SK-N-SH treated with all-trans-retinoic acid at 6 μM for 48 hours (cell line): ENCODE measurements at regions not wholly inside any gene's neighbourhood (a gene's known extent, or its start where the extent isn't known, plus 50 kb on each side); places are given as distances from the start of the nearest gene placed in this dataset.

Source experiments
- ARNTL ChIP-seq: fragments of 450-650 bp; formaldehyde crosslinking; IDR thresholded peaks from 2 replicates; pipeline ENCODE4 v1.5.0; 2020; ENCODE audit warnings: low read depth, mild to moderate bottlenecking, moderate library complexity, borderline replicate concordance
- CREB5 ChIP-seq: fragments of 250-450 bp; sonication (Bioruptor Pico); IDR thresholded peaks from 2 replicates; pipeline ENCODE4 v1.5.1; 2020; ENCODE audit warnings: low read depth, mild to moderate bottlenecking, moderate library complexity
- CSDC2 ChIP-seq: fragments of 250-450 bp; sonication (Bioruptor Pico); IDR thresholded peaks from 2 replicates; pipeline ENCODE4 v1.5.0; 2020; ENCODE audit warnings: mild to moderate bottlenecking, moderate library complexity
- CSRNP3 ChIP-seq: fragments of 250-450 bp; sonication (Bioruptor Pico); IDR thresholded peaks from 2 replicates; pipeline ENCODE4 v1.5.1; 2021; ENCODE audit warnings: mild to moderate bottlenecking, moderate library complexity
- ISL1 ChIP-seq: fragments of 250-450 bp; sonication (Bioruptor Pico); IDR thresholded peaks from 2 replicates; pipeline ENCODE4 v2.1.2; 2022; ENCODE audit warnings: mild to moderate bottlenecking, moderate library complexity
- PPARA ChIP-seq: fragments of 250-450 bp; sonication (Bioruptor Pico); IDR thresholded peaks from 2 replicates; pipeline ENCODE4 v1.5.0; 2020; ENCODE audit warnings: mild to moderate bottlenecking, borderline replicate concordance
- TSHZ2 ChIP-seq: fragments of 250-450 bp; sonication (Bioruptor Pico); IDR thresholded peaks from 2 replicates; pipeline ENCODE4 v1.5.0; 2020; ENCODE audit warnings: mild to moderate bottlenecking, moderate library complexity
- ZC3H10 ChIP-seq: fragments of 250-450 bp; sonication (Bioruptor Pico); IDR thresholded peaks from 2 replicates; pipeline ENCODE4 v1.5.1; 2021; ENCODE audit warnings: mild to moderate bottlenecking, moderate library complexity
- ZFP3 ChIP-seq: fragments of 250-450 bp; sonication (Bioruptor Pico); IDR thresholded peaks from 2 replicates; pipeline ENCODE4 v1.5.0; 2020; ENCODE audit warnings: mild to moderate bottlenecking, moderate library complexity
- ZNF565 ChIP-seq: fragments of 450-650 bp; formaldehyde crosslinking; conservative IDR thresholded peaks from 2 replicates; pipeline ENCODE4 v1.5.0; 2020; ENCODE audit warnings: low read depth, mild to moderate bottlenecking, moderate library complexity
- ZNF70 ChIP-seq: fragments of 450-650 bp; formaldehyde crosslinking; IDR thresholded peaks from 2 replicates; pipeline ENCODE4 v1.5.0; 2020; ENCODE audit warnings: mild to moderate bottlenecking, moderate library complexity
- TF ChIP-seq, protein P1 (sequence below): fragments of 250-450 bp; sonication (Bioruptor Pico); IDR thresholded peaks from 2 replicates; pipeline ENCODE4 v1.8.0; 2020; ENCODE audit warnings: mild to moderate bottlenecking, moderate library complexity, borderline replicate concordance

DNA sequence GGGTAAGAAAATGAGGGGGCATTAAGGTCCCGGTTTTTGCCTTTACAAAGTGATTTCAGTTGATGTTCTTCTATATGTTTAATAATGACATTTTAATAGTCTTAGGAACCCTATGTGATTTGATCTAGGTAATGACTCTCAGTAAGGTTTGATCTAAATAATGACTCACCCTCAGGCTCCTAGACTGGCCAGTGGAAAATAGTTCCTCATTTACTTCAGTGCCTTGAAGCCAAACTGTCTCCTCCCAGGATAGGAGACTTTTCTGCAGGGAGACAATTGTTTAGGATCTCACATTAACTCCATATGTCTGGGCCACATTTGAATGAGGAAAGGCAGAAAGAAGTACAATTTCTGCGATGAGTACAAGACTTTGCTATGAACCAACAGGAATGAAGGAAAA, 1331.9 kb downstream of the XPNPEP1 start:
- TF ChIP-seq CREB5 (CRISPR knock-in tag) (no peak), ZC3H10 (no peak), ZFP3 (CRISPR knock-in tag) (no peak), ISL1 (no peak), CSRNP3 (CRISPR knock-in tag) (no peak), ZNF565 (CRISPR knock-in tag) (no peak), CSDC2 (CRISPR knock-in tag) (no peak), PPARA (CRISPR knock-in tag) (no peak), ZNF70 (no peak), ARNTL (CRISPR knock-in tag) (no peak), TSHZ2 (no peak)
- TF ChIP-seq, protein P1, sequence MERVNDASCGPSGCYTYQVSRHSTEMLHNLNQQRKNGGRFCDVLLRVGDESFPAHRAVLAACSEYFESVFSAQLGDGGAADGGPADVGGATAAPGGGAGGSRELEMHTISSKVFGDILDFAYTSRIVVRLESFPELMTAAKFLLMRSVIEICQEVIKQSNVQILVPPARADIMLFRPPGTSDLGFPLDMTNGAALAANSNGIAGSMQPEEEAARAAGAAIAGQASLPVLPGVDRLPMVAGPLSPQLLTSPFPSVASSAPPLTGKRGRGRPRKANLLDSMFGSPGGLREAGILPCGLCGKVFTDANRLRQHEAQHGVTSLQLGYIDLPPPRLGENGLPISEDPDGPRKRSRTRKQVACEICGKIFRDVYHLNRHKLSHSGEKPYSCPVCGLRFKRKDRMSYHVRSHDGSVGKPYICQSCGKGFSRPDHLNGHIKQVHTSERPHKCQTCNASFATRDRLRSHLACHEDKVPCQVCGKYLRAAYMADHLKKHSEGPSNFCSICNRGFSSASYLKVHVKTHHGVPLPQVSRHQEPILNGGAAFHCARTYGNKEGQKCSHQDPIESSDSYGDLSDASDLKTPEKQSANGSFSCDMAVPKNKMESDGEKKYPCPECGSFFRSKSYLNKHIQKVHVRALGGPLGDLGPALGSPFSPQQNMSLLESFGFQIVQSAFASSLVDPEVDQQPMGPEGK (CRISPR knock-in tag): no peak
